HEK293 (cell line): ENCODE measurements at regions not wholly inside any gene's neighbourhood (a gene's known extent, or its start where the extent isn't known, plus 50 kb on each side); places are given as distances from the start of the nearest gene placed in this dataset.

Experiments used
- CTCF ChIA-PET: fragments of 350-600 bp; formaldehyde crosslinking; extraction: SDS; loops from one replicate; lab custom pipeline; 2021; ENCODE audit warnings: antibody characterized with exemption; lab: Yijun Ruan, JAX
- POLR2A ChIA-PET: fragments of 300-600 bp; formaldehyde crosslinking; extraction: SDS; loops from one replicate; lab custom pipeline; 2020; ENCODE audit warnings: antibody characterized with exemption, inconsistent platforms; lab: Yijun Ruan, JAX
- H3K27ac ChIP-seq: fragments of 200-500 bp; sonication (Bioruptor generic); 2 replicates; pipeline ENCODE4 v1.5.1; 2014; ENCODE audit warnings: low read depth, low read length, control low read depth, inconsistent platforms; ENCODE audit errors: extremely low read depth
- H3K36me3 ChIP-seq, 2 experiments: fragments of 200-500 bp in 1 of 2; sonication (Bioruptor generic) in 1 of 2; 1 replicate in 1 of 2; 2 replicates in 1 of 2; pipeline ENCODE4 v1.5.1; 2014 to 2017; ENCODE audit warnings: inconsistent platforms in 2 of 2, low read length in 2 of 2; ENCODE audit not compliant: control insufficient read depth in 2 of 2, insufficient read depth in 1 of 2
- H3K4me1 ChIP-seq: fragments of 200-500 bp; sonication (Bioruptor generic); 2 replicates; pipeline ENCODE4 v1.5.1; 2014; ENCODE audit warnings: mild to moderate bottlenecking, low read length, inconsistent platforms; ENCODE audit not compliant: control insufficient read depth, insufficient read depth
- H3K4me3 ChIP-seq: 2 replicates; pipeline ENCODE4 v1.5.1; 2011; ENCODE audit warnings: low read depth, mild to moderate bottlenecking, control low read depth, low read length, moderate library complexity
- H3K9me3 ChIP-seq: fragments of 200-500 bp; sonication (Bioruptor generic); 2 replicates; pipeline ENCODE4 v1.5.1; 2014; ENCODE audit warnings: low read depth, low read length, inconsistent platforms; ENCODE audit not compliant: control insufficient read depth, insufficient read depth
- BCL11B ChIP-seq: fragments of 450-650 bp; formaldehyde crosslinking; IDR thresholded peaks from 2 replicates; pipeline ENCODE4 v1.5.1; 2016; ENCODE audit warnings: low read depth, missing biosample characterization, missing genetic modification characterization
- GFI1B ChIP-seq: fragments of 450-650 bp; formaldehyde crosslinking; IDR thresholded peaks from 2 replicates; pipeline ENCODE4 v1.5.1; 2016; ENCODE audit warnings: missing biosample characterization, missing genetic modification characterization
- HOXC10 ChIP-seq: sonication (generic); formaldehyde crosslinking; IDR thresholded peaks from 2 replicates; pipeline ENCODE4 v1.8.1; 2023; ENCODE audit warnings: mild to moderate bottlenecking, missing genetic modification reagents
- MEIS1 ChIP-seq: sonication (generic); formaldehyde crosslinking; IDR thresholded peaks from 2 replicates; pipeline ENCODE4 v1.8.1; 2022; ENCODE audit warnings: missing genetic modification reagents, mild to moderate bottlenecking, borderline replicate concordance
- PRDM1 ChIP-seq: fragments of 450-650 bp; formaldehyde crosslinking; IDR thresholded peaks from 2 replicates; pipeline ENCODE4; 2016; ENCODE audit warnings: missing biosample characterization, missing genetic modification characterization
- SETDB1 ChIP-seq: IDR thresholded peaks from one replicate; pipeline ENCODE4 v1.6.1; 2017; ENCODE audit warnings: mild to moderate bottlenecking, low read length, moderate library complexity, mixed read lengths; ENCODE audit not compliant: insufficient read length
- ZBTB21 ChIP-seq: fragments of 450-650 bp; formaldehyde crosslinking; IDR thresholded peaks from 2 replicates; pipeline ENCODE4 v1.5.1; 2017; ENCODE audit warnings: missing biosample characterization, missing genetic modification characterization
- ZFHX2 ChIP-seq: fragments of 450-650 bp; formaldehyde crosslinking; conservative IDR thresholded peaks from 2 replicates; pipeline ENCODE4 v1.5.1; 2016; ENCODE audit warnings: missing biosample characterization, missing genetic modification characterization
- ZNF146 ChIP-seq: fragments of 450-650 bp; formaldehyde crosslinking; IDR thresholded peaks from 2 replicates; pipeline ENCODE4 v1.5.1; 2016; ENCODE audit warnings: missing biosample characterization, missing genetic modification characterization
- ZNF354C ChIP-seq: fragments of 450-650 bp; formaldehyde crosslinking; IDR thresholded peaks from 2 replicates; pipeline ENCODE4 v1.5.1; 2016; ENCODE audit warnings: missing biosample characterization, missing genetic modification characterization, low read depth, borderline replicate concordance
- ZNF549 ChIP-seq: fragments of 450-650 bp; IDR thresholded peaks from 2 replicates; pipeline ENCODE4 v1.5.1; 2018; ENCODE audit warnings: missing biosample characterization, missing genetic modification characterization, mild to moderate bottlenecking, inconsistent platforms, moderate library complexity
- ZNF555 ChIP-seq: fragments of 450-650 bp; formaldehyde crosslinking; conservative IDR thresholded peaks from 2 replicates; pipeline ENCODE4 v1.5.1; 2017; ENCODE audit warnings: missing biosample characterization, mild to moderate bottlenecking, missing genetic modification characterization, inconsistent platforms
- ZNF600 ChIP-seq: fragments of 450-650 bp; formaldehyde crosslinking; IDR thresholded peaks from 2 replicates; pipeline ENCODE4 v1.5.1; 2016; ENCODE audit warnings: missing biosample characterization, missing genetic modification characterization
- ZNF654 ChIP-seq: fragments of 450-650 bp; formaldehyde crosslinking; IDR thresholded peaks from 2 replicates; pipeline ENCODE4 v1.5.1; 2016; ENCODE audit warnings: low read depth, missing biosample characterization, missing genetic modification characterization
- ZNF658 ChIP-seq: fragments of 450-650 bp; formaldehyde crosslinking; IDR thresholded peaks from 2 replicates; pipeline ENCODE4; 2016; ENCODE audit warnings: missing biosample characterization, missing genetic modification characterization
- ZNF792 ChIP-seq: fragments of 450-650 bp; formaldehyde crosslinking; IDR thresholded peaks from 2 replicates; pipeline ENCODE4 v1.5.1; 2016; ENCODE audit warnings: missing biosample characterization, missing genetic modification characterization
- TF ChIP-seq, protein P1 (sequence below): fragments of 450-650 bp; formaldehyde crosslinking; IDR thresholded peaks from 2 replicates; pipeline ENCODE4 v1.5.1; 2016; ENCODE audit warnings: missing biosample characterization, missing genetic modification characterization, borderline replicate concordance
- TF ChIP-seq, protein P2 (sequence below): fragments of 450-650 bp; formaldehyde crosslinking; IDR thresholded peaks from 2 replicates; pipeline ENCODE4 v1.5.1; 2016; ENCODE audit warnings: missing biosample characterization, missing genetic modification characterization
- TF ChIP-seq, protein P3 (sequence below): IDR thresholded peaks from 2 replicates; pipeline ENCODE4 v1.6.1; 2011; ENCODE audit warnings: mild to moderate bottlenecking, low read depth, low read length, borderline replicate concordance

DNA sequence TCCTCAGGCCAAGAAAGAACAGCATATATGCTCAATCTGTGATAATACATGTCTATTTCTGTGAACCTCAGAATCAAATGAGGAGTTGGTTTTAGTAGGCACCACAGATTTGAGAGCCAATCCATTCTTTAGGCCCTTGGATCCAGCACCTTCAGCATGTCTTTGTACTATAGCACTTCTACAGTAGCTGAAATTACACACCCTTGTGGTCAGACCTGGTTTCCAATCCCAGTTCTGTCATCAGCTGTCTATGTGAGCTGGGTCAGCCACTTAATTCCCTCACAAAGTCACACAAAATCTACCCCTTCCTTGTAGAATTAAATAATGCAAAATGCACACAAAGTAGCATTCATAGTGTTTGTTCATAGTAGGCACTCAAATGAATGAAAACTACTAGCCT, 381.3 kb upstream of the LARGE1 start (continued):
- TF ChIP-seq ZNF600 (no peak), SETDB1 (no peak), ZNF549 (no peak), ZNF792 (no peak)

DNA sequence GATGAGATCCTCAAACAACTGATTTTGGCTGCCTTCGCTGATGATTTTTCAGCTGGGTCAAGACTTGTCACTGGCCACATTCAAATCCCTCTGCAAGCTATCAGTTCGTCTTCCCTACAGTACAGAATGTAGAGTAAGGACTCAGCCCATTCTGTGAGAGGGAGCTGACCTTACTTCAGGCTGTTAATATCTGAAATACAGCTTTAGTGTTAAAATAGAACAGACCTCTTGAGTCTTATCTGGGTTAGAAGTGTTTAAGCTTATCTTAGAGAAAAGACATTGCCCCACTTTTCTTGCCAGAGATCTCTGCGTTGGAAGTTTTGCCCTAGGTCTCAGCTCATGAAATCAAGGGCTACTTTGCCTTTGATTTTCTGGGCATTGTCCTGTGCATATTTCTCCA, 383.4 kb upstream of the LARGE1 start:
- Histone ChIP-seq H3K4me3 (no peak overlapping the region), H3K4me1 (no peaks in the 10 kb centered on the region), H3K9me3 (no peaks in the 10 kb centered on the region), H3K27ac (no peak overlapping the region), H3K36me3 (no peaks in the 10 kb centered on the region)
- TF ChIP-seq ZNF555 (tag by site-specific recombination) (no peak), ZNF354C (tag by site-specific recombination) (no peak), ZNF146 (tag by site-specific recombination) (no peak), GFI1B (tag by site-specific recombination) (no peak), BCL11B (tag by site-specific recombination) (no peak), PRDM1 (tag by site-specific recombination) (no peak), ZNF658 (tag by site-specific recombination) (no peak)
- TF ChIP-seq, protein P1, sequence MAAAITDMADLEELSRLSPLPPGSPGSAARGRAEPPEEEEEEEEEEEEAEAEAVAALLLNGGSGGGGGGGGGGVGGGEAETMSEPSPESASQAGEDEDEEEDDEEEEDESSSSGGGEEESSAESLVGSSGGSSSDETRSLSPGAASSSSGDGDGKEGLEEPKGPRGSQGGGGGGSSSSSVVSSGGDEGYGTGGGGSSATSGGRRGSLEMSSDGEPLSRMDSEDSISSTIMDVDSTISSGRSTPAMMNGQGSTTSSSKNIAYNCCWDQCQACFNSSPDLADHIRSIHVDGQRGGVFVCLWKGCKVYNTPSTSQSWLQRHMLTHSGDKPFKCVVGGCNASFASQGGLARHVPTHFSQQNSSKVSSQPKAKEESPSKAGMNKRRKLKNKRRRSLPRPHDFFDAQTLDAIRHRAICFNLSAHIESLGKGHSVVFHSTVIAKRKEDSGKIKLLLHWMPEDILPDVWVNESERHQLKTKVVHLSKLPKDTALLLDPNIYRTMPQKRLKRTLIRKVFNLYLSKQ (tag by site-specific recombination), result no peak
- CTCF ChIA-PET, result no interaction called here
- POLR2A ChIA-PET, result no interaction called here

DNA sequence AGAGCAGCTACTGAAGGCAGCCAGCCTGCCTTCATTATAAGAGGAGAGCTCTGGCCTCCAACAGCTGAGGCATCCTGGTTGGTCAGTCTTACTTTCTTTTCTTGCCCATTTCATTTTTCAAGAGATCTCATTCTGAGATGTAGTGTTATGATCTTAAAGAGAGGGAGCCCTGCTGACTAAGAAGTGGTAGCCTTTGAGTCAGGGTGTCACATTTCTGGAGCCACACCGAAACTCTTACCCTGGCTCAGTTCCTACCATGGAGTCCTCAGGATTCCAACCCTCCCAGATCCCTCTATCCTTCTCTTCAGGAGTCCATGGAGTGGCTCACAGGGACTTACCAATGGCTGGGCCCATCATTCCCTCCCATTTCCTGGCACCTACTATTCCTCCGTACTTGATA, 386.1 kb upstream of the LARGE1 start:
- Histone ChIP-seq H3K9me3 (no peaks in the 10 kb centered on the region), H3K4me1 (no peaks in the 10 kb centered on the region)
- POLR2A ChIA-PET, result no interaction called here
- TF ChIP-seq ZBTB21 (tag by site-specific recombination), result no peak
- TF ChIP-seq, all 188 proteins: peak for 0
- no peak overlapping the region for H3K4me3 ChIP-seq
- H3K36me3 ChIP-seq, result no peaks in the 10 kb centered on the region
- H3K27ac ChIP-seq, result no peak overlapping the region
- CTCF ChIA-PET, result no interaction called here

DNA sequence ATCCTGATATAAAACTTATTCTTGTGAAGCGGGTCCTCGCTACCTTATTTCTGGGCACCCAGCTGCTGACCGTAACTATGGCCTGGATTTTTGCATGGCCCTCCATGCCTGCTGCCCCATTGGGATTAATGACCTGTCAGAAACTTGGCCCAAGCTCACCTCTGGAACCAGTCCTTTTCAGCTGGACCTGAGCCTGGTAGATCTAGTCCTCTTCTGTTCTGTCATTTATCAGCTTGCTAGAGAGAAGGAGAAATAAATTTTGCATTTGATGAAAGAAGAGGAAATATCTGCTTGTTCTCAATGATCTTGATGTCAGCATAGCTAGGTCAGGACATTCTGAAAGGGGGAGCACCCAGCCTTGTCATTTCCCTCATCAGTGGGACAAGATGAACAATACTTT, 387.8 kb upstream of the LARGE1 start:
- no peaks in the 10 kb centered on the region for H3K36me3 ChIP-seq
- H3K9me3 ChIP-seq, result no peaks in the 10 kb centered on the region
- ChIA-PET POLR2A (no interaction called here), CTCF (interaction anchor here (1.6 kb wide), 1 partner anchor 385 kb away, joined by 3 read pairs; no protein-coding TSS in a partner anchor)
- no peak overlapping the region for H3K4me3 ChIP-seq
- no peak overlapping the region for H3K27ac ChIP-seq
- no peak for TF ChIP-seq ZNF354C (tag by site-specific recombination)
- TF ChIP-seq, protein P2, sequence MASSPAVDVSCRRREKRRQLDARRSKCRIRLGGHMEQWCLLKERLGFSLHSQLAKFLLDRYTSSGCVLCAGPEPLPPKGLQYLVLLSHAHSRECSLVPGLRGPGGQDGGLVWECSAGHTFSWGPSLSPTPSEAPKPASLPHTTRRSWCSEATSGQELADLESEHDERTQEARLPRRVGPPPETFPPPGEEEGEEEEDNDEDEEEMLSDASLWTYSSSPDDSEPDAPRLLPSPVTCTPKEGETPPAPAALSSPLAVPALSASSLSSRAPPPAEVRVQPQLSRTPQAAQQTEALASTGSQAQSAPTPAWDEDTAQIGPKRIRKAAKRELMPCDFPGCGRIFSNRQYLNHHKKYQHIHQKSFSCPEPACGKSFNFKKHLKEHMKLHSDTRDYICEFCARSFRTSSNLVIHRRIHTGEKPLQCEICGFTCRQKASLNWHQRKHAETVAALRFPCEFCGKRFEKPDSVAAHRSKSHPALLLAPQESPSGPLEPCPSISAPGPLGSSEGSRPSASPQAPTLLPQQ (tag by site-specific recombination), result no peak
- TF ChIP-seq HOXC10 (CRISPR knock-in tag), result no peak
- H3K4me1 ChIP-seq, result no peaks in the 10 kb centered on the region

DNA sequence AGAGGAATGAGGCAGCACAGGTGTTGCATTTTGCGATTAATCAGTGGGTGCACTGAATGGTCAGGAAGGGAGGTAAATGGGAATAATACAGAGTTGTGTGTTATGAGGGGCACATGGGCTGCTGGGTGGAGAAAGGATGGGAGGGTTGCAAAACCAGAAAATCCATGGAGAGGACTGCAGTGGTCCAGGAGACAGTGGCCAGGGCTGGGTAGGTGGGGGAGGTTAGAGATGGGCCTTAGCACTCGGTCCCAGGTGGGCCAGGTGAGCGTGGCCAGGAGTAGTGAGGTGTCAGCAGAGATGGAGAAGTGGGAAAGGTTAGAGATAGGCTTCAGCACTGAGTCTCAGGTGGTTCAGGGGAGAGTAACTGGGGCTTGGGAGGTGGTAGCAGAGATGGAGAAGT, 399.1 kb upstream of the LARGE1 start:
- no peaks in the 10 kb centered on the region for H3K36me3 ChIP-seq
- no peak overlapping the region for H3K27ac ChIP-seq
- no peak overlapping the region for H3K4me3 ChIP-seq
- ChIA-PET POLR2A (no interaction called here), CTCF (no interaction called here)
- TF ChIP-seq, protein P3, sequence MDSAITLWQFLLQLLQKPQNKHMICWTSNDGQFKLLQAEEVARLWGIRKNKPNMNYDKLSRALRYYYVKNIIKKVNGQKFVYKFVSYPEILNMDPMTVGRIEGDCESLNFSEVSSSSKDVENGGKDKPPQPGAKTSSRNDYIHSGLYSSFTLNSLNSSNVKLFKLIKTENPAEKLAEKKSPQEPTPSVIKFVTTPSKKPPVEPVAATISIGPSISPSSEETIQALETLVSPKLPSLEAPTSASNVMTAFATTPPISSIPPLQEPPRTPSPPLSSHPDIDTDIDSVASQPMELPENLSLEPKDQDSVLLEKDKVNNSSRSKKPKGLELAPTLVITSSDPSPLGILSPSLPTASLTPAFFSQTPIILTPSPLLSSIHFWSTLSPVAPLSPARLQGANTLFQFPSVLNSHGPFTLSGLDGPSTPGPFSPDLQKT, result no peak
- TF ChIP-seq ZNF654 (tag by site-specific recombination) (no peak), MEIS1 (CRISPR knock-in tag) (no peak), ZFHX2 (tag by site-specific recombination) (no peak)
- H3K4me1 ChIP-seq, result no peaks in the 10 kb centered on the region
- H3K9me3 ChIP-seq, result no peaks in the 10 kb centered on the region; the same call in 1 of the 2 replicates
